ENCODE measurements at regions not wholly inside any gene's neighbourhood (a gene's known extent, or its start where the extent isn't known, plus 50 kb on each side); places are given as distances from the start of the nearest gene placed in this dataset.

DNA sequence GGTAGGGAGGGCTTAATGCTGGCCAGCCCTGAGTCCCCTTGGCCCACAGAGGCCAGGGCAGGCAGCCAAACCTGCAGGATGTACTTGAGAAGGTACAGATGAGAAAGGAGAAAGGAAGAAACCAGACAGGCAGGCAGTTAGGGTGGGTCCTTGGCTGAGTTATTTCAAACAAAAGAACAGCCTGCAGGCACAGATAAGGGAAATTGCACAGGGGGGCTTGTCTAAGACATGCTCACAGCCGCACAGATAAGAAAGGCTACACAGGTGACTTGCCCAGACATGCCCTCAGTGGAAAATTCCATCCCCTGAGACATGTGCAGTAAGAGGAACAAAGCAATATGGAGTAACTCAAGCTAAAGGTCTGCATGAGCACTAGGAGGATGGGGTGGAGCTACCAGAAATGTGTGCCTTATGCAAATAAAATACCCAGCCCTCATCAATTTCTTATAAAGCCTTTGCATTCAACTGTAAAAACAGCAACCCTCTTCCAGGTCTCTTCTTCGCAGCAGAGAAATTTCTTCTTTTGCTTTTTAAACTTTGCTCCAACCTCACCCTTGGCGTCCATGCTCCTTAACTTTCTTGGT lies 158.2 kb upstream of the RGS6 start:
- TF ChIP-seq, protein P1, sequence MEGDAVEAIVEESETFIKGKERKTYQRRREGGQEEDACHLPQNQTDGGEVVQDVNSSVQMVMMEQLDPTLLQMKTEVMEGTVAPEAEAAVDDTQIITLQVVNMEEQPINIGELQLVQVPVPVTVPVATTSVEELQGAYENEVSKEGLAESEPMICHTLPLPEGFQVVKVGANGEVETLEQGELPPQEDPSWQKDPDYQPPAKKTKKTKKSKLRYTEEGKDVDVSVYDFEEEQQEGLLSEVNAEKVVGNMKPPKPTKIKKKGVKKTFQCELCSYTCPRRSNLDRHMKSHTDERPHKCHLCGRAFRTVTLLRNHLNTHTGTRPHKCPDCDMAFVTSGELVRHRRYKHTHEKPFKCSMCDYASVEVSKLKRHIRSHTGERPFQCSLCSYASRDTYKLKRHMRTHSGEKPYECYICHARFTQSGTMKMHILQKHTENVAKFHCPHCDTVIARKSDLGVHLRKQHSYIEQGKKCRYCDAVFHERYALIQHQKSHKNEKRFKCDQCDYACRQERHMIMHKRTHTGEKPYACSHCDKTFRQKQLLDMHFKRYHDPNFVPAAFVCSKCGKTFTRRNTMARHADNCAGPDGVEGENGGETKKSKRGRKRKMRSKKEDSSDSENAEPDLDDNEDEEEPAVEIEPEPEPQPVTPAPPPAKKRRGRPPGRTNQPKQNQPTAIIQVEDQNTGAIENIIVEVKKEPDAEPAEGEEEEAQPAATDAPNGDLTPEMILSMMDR (IDR thresholded peaks at IDR 0.05): no peak
- no peak for TF ChIP-seq ELF4 (CRISPR knock-in tag; IDR thresholded peaks at IDR 0.05; ENCODE audit: low read depth)
- TF ChIP-seq, protein P2, sequence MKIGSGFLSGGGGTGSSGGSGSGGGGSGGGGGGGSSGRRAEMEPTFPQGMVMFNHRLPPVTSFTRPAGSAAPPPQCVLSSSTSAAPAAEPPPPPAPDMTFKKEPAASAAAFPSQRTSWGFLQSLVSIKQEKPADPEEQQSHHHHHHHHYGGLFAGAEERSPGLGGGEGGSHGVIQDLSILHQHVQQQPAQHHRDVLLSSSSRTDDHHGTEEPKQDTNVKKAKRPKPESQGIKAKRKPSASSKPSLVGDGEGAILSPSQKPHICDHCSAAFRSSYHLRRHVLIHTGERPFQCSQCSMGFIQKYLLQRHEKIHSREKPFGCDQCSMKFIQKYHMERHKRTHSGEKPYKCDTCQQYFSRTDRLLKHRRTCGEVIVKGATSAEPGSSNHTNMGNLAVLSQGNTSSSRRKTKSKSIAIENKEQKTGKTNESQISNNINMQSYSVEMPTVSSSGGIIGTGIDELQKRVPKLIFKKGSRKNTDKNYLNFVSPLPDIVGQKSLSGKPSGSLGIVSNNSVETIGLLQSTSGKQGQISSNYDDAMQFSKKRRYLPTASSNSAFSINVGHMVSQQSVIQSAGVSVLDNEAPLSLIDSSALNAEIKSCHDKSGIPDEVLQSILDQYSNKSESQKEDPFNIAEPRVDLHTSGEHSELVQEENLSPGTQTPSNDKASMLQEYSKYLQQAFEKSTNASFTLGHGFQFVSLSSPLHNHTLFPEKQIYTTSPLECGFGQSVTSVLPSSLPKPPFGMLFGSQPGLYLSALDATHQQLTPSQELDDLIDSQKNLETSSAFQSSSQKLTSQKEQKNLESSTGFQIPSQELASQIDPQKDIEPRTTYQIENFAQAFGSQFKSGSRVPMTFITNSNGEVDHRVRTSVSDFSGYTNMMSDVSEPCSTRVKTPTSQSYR (CRISPR knock-in tag; IDR thresholded peaks at IDR 0.05): no peak
- TF ChIP-seq, protein P3, sequence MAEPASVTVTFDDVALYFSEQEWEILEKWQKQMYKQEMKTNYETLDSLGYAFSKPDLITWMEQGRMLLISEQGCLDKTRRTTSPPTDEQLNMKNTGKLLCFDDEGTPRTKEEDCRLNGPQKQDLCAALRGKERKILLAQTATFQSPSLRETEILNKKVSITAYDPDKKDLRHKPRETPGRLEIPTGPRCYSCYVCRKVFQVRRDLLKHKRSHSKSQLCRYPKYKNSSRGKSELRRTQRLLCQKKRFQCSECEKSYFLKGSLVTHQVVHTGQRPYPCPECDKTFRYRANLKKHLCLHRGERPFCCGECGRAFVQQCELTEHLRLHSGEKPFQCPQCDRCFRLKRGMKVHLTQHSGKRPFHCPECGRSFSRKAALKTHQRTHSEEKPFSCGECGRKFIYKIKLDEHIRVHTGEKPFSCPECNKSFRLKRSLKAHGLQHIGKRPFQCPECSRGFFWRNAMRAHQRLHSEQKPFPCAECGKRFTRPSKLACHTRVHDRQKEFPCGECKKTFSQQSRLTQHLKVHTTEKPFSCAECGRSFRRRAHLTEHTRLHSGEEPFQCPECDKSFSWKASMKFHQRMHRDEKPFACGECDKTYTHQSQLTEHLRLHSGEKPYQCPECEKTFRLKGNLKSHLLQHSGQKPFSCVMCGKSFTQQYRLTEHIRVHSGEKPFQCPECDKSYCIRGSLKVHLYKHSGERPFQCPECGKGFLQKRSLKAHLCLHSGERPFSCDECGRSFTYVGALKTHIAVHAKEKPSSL (CRISPR knock-in tag; conservative IDR thresholded peaks at IDR 0.05): no peak
- no peak for TF ChIP-seq SMAD3 (CRISPR knock-in tag; IDR thresholded peaks at IDR 0.05; ENCODE audit: borderline replicate concordance)
- TF ChIP-seq, protein P4, sequence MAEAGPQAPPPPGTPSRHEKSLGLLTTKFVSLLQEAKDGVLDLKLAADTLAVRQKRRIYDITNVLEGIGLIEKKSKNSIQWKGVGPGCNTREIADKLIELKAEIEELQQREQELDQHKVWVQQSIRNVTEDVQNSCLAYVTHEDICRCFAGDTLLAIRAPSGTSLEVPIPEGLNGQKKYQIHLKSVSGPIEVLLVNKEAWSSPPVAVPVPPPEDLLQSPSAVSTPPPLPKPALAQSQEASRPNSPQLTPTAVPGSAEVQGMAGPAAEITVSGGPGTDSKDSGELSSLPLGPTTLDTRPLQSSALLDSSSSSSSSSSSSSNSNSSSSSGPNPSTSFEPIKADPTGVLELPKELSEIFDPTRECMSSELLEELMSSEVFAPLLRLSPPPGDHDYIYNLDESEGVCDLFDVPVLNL (CRISPR knock-in tag; IDR thresholded peaks at IDR 0.05; ENCODE audit: borderline replicate concordance, low read depth): no peak
- no peak for TF ChIP-seq OVOL2 (CRISPR knock-in tag; IDR thresholded peaks at IDR 0.05; ENCODE audit: borderline replicate concordance)
- TF ChIP-seq, protein P5, sequence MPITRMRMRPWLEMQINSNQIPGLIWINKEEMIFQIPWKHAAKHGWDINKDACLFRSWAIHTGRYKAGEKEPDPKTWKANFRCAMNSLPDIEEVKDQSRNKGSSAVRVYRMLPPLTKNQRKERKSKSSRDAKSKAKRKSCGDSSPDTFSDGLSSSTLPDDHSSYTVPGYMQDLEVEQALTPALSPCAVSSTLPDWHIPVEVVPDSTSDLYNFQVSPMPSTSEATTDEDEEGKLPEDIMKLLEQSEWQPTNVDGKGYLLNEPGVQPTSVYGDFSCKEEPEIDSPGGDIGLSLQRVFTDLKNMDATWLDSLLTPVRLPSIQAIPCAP (CRISPR knock-in tag; IDR thresholded peaks at IDR 0.05): no peak

Measured in WTC11 (cell line).